Endothelial cell of umbilical vein (primary cell): ENCODE measurements at regions not wholly inside any gene's neighbourhood (a gene's known extent, or its start where the extent isn't known, plus 50 kb on each side); places are given as distances from the start of the nearest gene placed in this dataset.

Experiments used
- BruUV-seq: library from RNA; stranded (reverse); fragments of 400-500 nt; replicated peaks from 2 replicates; lab custom pipeline; 2021; lab: Mats Ljungman, UMichigan
- CTCF ChIA-PET: fragments of 300-600, 350-600 bp; sonication (Branson Sonifier 250); formaldehyde crosslinking; loops from one replicate; lab custom pipeline; 2021; ENCODE audit warnings: antibody characterized with exemption, inconsistent platforms; lab: Charles Lee
- POLR2A ChIA-PET: fragments of 300-600, 350-600 bp; sonication (Branson Sonifier 250); formaldehyde crosslinking; loops from one replicate; lab custom pipeline; 2021; ENCODE audit warnings: antibody characterized with exemption, inconsistent platforms; lab: Charles Lee
- DNase-seq: peaks from one replicate; pipeline ENCODE4 v3.0.0-alpha.2; 2011; ENCODE audit warnings: low read depth, low spot score
- FAIRE-seq: peaks from 2 replicates; lab custom pipeline; 2011; peaks lifted over from hg19 to GRCh38; lab: Jason Lieb, UNC
- H2AFZ ChIP-seq: 2 replicates; pipeline ENCODE4 v1.6.0; 2012; ENCODE audit warnings: low read depth, low read length, control low read depth, inconsistent platforms
- H3K27ac ChIP-seq: 2 replicates; pipeline ENCODE4 v1.5.1; 2011; ENCODE audit warnings: low read depth, mild to moderate bottlenecking, control low read depth, low read length, moderate library complexity; ENCODE audit not compliant: insufficient read depth
- H3K27me3 ChIP-seq, 2 experiments: 2 replicates each; pipeline versions ENCODE4 v1.6.0 to v1.6.1; 2011; ENCODE audit warnings: low read length in 2 of 2, mixed read lengths in 1 of 2; ENCODE audit not compliant: control insufficient read depth in 2 of 2, insufficient read depth in 2 of 2
- H3K36me3 ChIP-seq, 2 experiments: 2 replicates in 1 of 2; 3 replicates in 1 of 2; pipeline ENCODE4 v1.5.1; 2011; ENCODE audit warnings: low read length in 2 of 2, mild to moderate bottlenecking in 1 of 2, moderate library complexity in 1 of 2; ENCODE audit not compliant: control insufficient read depth in 2 of 2, insufficient read depth in 2 of 2; ENCODE audit errors: extremely low read depth in 1 of 2
- H3K4me1 ChIP-seq: 3 replicates; pipeline ENCODE4 v1.5.1; 2011; ENCODE audit warnings: mild to moderate bottlenecking, low read length; ENCODE audit not compliant: control insufficient read depth, insufficient read depth; ENCODE audit errors: extremely low read depth
- H3K4me2 ChIP-seq: 2 replicates; pipeline ENCODE4 v1.6.1; 2011; ENCODE audit warnings: low read length, control low read depth, mixed read lengths; ENCODE audit not compliant: insufficient read depth
- H3K4me3 ChIP-seq, 3 experiments: fragments of 200-600 bp in 1 of 3; sonication (generic), shearing (Covaris generic) in 1 of 3; replicated peaks in 1 of 3; 2 replicates each; pipeline ENCODE4 v1.5.1; 2011 to 2016; ENCODE audit warnings: control low read depth in 3 of 3, low read length in 3 of 3, mild to moderate bottlenecking in 2 of 3, inconsistent platforms in 1 of 3, low read depth in 1 of 3, moderate library complexity in 1 of 3; ENCODE audit not compliant: insufficient read depth in 1 of 3
- H3K79me2 ChIP-seq: 2 replicates; pipeline ENCODE4 v1.6.0; 2012; ENCODE audit warnings: low read length, inconsistent platforms; ENCODE audit not compliant: control insufficient read depth, insufficient read depth
- H3K9ac ChIP-seq: replicated peaks from 2 replicates; pipeline ENCODE3; 2011; ENCODE audit warnings: low read length, control low read depth; ENCODE audit not compliant: insufficient read depth; ENCODE audit errors: extremely low read depth
- H3K9me1 ChIP-seq: replicated peaks from 3 replicates; pipeline ENCODE4 v1.6.0; 2011; ENCODE audit warnings: mild to moderate bottlenecking, low read length; ENCODE audit not compliant: control insufficient read depth, insufficient read depth; ENCODE audit errors: extremely low read depth
- H3K9me3 ChIP-seq: replicated peaks from 2 replicates; pipeline ENCODE4 v1.5.1; 2012; ENCODE audit warnings: low read length, inconsistent platforms; ENCODE audit not compliant: control insufficient read depth, insufficient read depth
- H4K20me1 ChIP-seq: replicated peaks from 2 replicates; pipeline ENCODE3; 2011; ENCODE audit warnings: mild to moderate bottlenecking, low read length; ENCODE audit not compliant: control insufficient read depth, insufficient read depth; ENCODE audit errors: extremely low read depth
- EZH2 ChIP-seq: IDR thresholded peaks from 2 replicates; pipeline ENCODE4 v1.6.1; 2012; ENCODE audit warnings: borderline replicate concordance, low read depth, mild to moderate bottlenecking, moderate library complexity, low read length, inconsistent platforms; ENCODE audit not compliant: severe bottlenecking
- FOS ChIP-seq: IDR thresholded peaks from 2 replicates; pipeline ENCODE4 v1.6.1; 2011; ENCODE audit warnings: mild to moderate bottlenecking, low read length, moderate library complexity, borderline replicate concordance; ENCODE audit not compliant: insufficient read depth
- GATA2 ChIP-seq: IDR thresholded peaks from 2 replicates; pipeline ENCODE4 v1.7.0; 2011; ENCODE audit warnings: low read depth, mild to moderate bottlenecking, moderate library complexity, mixed read lengths, low read length; ENCODE audit not compliant: insufficient read length, insufficient read depth
- JUN ChIP-seq: IDR thresholded peaks from 2 replicates; pipeline ENCODE4 v1.6.1; 2011; ENCODE audit warnings: borderline replicate concordance, low read depth; ENCODE audit not compliant: insufficient read length, insufficient read depth
- MAX ChIP-seq: IDR thresholded peaks from 2 replicates; pipeline ENCODE4 v1.6.1; 2011; ENCODE audit not compliant: insufficient read depth, insufficient read length
- MYC ChIP-seq: IDR thresholded peaks from one replicate; pipeline ENCODE4 v1.6.1; 2011; ENCODE audit warnings: mild to moderate bottlenecking, low read depth, low read length
- POLR2A ChIP-seq: IDR thresholded peaks from 2 replicates; pipeline ENCODE4 v1.6.1; 2012; ENCODE audit warnings: low read depth, mild to moderate bottlenecking, control low read depth, low read length
- POLR2AphosphoS5 ChIP-seq: IDR thresholded peaks from 2 replicates; pipeline ENCODE4 v1.6.1; 2012; ENCODE audit warnings: low read depth, mild to moderate bottlenecking, control low read depth, low read length, moderate library complexity; ENCODE audit not compliant: insufficient read depth
- dilution Hi-C: fragments of 300-500 bp; cut with MboI; formaldehyde crosslinking; loops from one replicate; pipeline ENCODE4 v1.15.0; 2019; ENCODE audit warnings: low sequenced_read_pairs; ENCODE audit not compliant: extremely low pct_ligation_motif_present
- intact Hi-C: fragments of 100-400 bp; cut with micrococcal nuclease; formaldehyde crosslinking; loops from one replicate; pipeline ENCODE4 v1.10.0; 2022
- TF ChIP-seq, protein P1 (sequence below), 2 donors: IDR thresholded peaks; 1 replicate in 1 of 2; 2 replicates in 1 of 2; pipeline ENCODE4 v1.5.1; 2011; ENCODE audit warnings: low read length in 2 of 2, mild to moderate bottlenecking in 2 of 2, moderate library complexity in 2 of 2, control low read depth in 1 of 2, inconsistent platforms in 1 of 2, low read depth in 1 of 2; ENCODE audit not compliant: insufficient read depth in 1 of 2; ENCODE audit errors: extremely low read depth in 1 of 2

DNA sequence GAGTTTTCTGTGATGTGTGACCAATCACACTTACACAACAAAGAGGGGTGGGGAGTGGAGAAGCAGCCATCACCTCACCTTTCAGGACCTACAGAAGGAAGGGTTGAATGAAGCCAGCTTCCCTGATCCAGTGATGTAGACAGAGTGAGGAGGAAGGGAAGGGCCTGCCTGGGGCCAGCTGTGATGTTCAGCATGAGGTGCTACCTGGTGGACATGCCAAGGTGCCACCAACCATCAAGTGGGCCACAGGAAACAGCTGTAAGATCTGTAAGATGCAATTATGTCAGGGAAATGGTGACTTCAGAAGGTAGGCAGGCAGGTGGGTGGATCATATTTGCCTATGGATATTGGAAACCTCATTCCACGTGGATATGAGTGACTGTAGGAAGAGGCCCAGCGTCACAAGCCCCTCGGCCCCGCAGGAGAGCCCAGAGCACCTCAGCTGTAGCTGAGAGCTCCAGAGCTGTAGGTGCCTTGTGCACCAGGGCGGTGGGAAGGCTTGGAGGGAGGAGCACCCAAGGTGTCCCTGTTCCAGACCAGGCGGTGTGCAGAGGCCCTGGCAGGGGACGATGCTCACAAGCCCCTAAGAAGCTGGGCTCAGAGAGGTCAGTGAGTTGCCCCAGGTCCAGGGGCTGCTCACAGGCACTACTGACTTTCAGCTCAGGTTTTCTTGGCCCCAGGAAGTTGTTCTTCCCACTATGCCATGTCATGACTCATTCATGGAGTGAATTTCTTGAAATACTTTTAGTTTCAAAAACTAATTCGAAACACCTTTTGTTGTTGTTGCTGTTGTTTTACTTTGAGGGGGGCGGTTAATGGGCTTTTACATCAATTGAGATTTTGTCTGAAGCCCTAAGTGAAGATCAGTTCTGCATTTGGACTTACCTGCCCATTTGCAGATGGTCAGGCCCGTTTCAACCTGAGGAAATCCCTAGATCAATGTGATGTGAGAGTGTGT is 94.2 kb upstream of the ALDH1A3 start:
- H3K9me3 ChIP-seq: no peaks in the 10 kb centered on the region
- H3K4me2 ChIP-seq: no peak overlapping the region
- no peak overlapping the region for H2AFZ ChIP-seq
- FAIRE-seq: no peak
- H3K9ac ChIP-seq: no peak overlapping the region
- ChIA-PET CTCF (no interaction called here), POLR2A (no interaction called here)
- no peaks in the 10 kb centered on the region for H4K20me1 ChIP-seq
- no peak overlapping the region for H3K27ac ChIP-seq
- no peak for TF ChIP-seq GATA2
- TF ChIP-seq POLR2A: no peak
- no peak for TF ChIP-seq POLR2AphosphoS5
- no peak for TF ChIP-seq JUN
- no peak for TF ChIP-seq FOS
- no peak for TF ChIP-seq MAX
- TF ChIP-seq, protein P1, sequence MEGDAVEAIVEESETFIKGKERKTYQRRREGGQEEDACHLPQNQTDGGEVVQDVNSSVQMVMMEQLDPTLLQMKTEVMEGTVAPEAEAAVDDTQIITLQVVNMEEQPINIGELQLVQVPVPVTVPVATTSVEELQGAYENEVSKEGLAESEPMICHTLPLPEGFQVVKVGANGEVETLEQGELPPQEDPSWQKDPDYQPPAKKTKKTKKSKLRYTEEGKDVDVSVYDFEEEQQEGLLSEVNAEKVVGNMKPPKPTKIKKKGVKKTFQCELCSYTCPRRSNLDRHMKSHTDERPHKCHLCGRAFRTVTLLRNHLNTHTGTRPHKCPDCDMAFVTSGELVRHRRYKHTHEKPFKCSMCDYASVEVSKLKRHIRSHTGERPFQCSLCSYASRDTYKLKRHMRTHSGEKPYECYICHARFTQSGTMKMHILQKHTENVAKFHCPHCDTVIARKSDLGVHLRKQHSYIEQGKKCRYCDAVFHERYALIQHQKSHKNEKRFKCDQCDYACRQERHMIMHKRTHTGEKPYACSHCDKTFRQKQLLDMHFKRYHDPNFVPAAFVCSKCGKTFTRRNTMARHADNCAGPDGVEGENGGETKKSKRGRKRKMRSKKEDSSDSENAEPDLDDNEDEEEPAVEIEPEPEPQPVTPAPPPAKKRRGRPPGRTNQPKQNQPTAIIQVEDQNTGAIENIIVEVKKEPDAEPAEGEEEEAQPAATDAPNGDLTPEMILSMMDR (IDR thresholded peaks at IDR 0.05; ENCODE audit: extremely low read depth in 1 of 2, insufficient read depth in 1 of 2, low read depth in 1 of 2, low read length in 2 of 2): no peak
- TF ChIP-seq MYC: no peak
- TF ChIP-seq EZH2: no peak
- H3K9me1 ChIP-seq: no peaks in the 10 kb centered on the region
- intact Hi-C loops: no loop called here
- H3K4me3 ChIP-seq: no peak overlapping the region
- dilution Hi-C loops: no loop called here
- no peak for DNase-seq
- H3K36me3 ChIP-seq: no peaks in the 10 kb centered on the region
- H3K27me3 ChIP-seq: no peaks in the 10 kb centered on the region
- BruUV-seq: no TSS peak
- no peaks in the 10 kb centered on the region for H3K4me1 ChIP-seq
- H3K79me2 ChIP-seq: no peaks in the 10 kb centered on the region
